Sigmoid colon (tissue), 6 donors: ENCODE measurements at regions not wholly inside any gene's neighbourhood (a gene's known extent, or its start where the extent isn't known, plus 50 kb on each side); places are given as distances from the start of the nearest gene placed in this dataset.

Experiments used
- DNase-seq: peaks from one replicate; pipeline ENCODE4 v3.0.0-alpha.2; 2019
- H3K27ac ChIP-seq, 4 donors: fragments of 200-600 bp; sonication (generic); one replicate each; pipeline ENCODE4 v1.5.1; 2016 to 2019; ENCODE audit warnings: mild to moderate bottlenecking in 1 of 4
- H3K27me3 ChIP-seq, 3 donors: fragments of 200-600 bp; sonication (generic); one replicate each; pipeline ENCODE4 v1.5.1; 2019; ENCODE audit warnings: mild to moderate bottlenecking in 1 of 3
- H3K36me3 ChIP-seq, 4 donors: fragments of 200-600 bp; sonication (generic); one replicate each; pipeline ENCODE4 v1.5.1; 2016 to 2019
- H3K4me1 ChIP-seq, 4 donors: fragments of 200-600 bp; sonication (generic); one replicate each; pipeline ENCODE4 v1.5.1; 2017 to 2019
- H3K4me3 ChIP-seq, 4 donors: fragments of 200-600 bp; sonication (generic); one replicate each; pipeline ENCODE4 v1.5.1; 2017 to 2019; ENCODE audit warnings: mild to moderate bottlenecking in 2 of 4, moderate library complexity in 1 of 4
- H3K9me3 ChIP-seq, 4 donors: fragments of 200-600 bp in 3 of 4; sonication (generic) in 3 of 4; one replicate each; pipeline versions ENCODE4 v1.5.1 to v1.6.1; 2013 to 2019
- EP300 ChIP-seq, 4 donors: sonication (generic); formaldehyde crosslinking; IDR thresholded peaks; one replicate each; pipeline ENCODE4 v1.6.1; 2017; ENCODE audit warnings: antibody characterized with exemption in 4 of 4
- POLR2A ChIP-seq, 2 donors: fragments of 450-650 bp; IDR thresholded peaks; one replicate each; pipeline ENCODE4 v1.6.1; 2016; ENCODE audit warnings: antibody characterized with exemption in 2 of 2, mild to moderate bottlenecking in 2 of 2, moderate library complexity in 2 of 2
- POLR2AphosphoS5 ChIP-seq, 4 donors: sonication (generic); formaldehyde crosslinking; IDR thresholded peaks; one replicate each; pipeline ENCODE4 v1.6.1; 2017; ENCODE audit warnings: antibody characterized with exemption in 4 of 4
- WGBS, 2 donors: extraction: QIAGEN DNeasy Blood & Tissue Kit; methylation state at CpG; one replicate each; pipeline ENCODE4 v1.1.7; 2013; 5-methylcytosine and 5-hydroxymethylcytosine counted together
- intact Hi-C: fragments of 100-400 bp; cut with DNase I; formaldehyde crosslinking; loops from one replicate; pipeline ENCODE4 v1.15.1; 2023
- TF ChIP-seq, protein P1 (sequence below), 4 experiments: fragments of 450-650 bp in 3 of 4; fragments of 200-600 bp in 1 of 4; IDR thresholded peaks; one replicate each; pipeline ENCODE4 v1.5.1; 2016 to 2019; ENCODE audit warnings: antibody characterized with exemption in 4 of 4, mild to moderate bottlenecking in 3 of 4, moderate library complexity in 2 of 4
- donor health status: healthy with polysubstance abuse.
- donor health status: healthy.

DNA sequence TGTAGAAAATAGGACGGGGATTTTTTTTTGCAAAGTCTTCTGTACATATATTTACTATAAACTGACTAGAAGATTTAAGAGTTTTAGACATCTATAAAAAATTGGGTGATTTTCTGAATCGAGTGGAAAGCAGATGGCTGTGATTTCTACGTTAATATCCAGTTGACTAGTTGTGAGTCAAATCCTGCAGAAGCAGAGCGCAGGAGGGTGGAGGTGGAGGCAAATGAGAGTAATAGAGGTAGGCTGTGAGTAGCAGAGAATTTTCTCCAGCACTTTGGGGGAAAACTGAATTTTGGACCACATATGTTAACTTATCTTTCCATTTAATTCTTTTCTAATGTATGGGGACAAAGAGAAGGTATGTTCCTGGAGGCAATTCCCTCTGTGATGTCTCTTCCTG, 82.1 kb upstream of the SOX3 start:
- Histone ChIP-seq H3K4me3 (no peak overlapping the region), H3K27ac (no peak overlapping the region), H3K4me1 (no peaks in the 10 kb centered on the region), H3K36me3 (no peaks in the 10 kb centered on the region), H3K9me3 (no peaks in the 10 kb centered on the region), H3K27me3 (no peaks in the 10 kb centered on the region)
- no peak for DNase-seq
- whole genome bisulfite sequencing, 2 donors, result 81 to 84% methylated on average over 4 of the region's 4 CpGs
- intact Hi-C loops, result no loop called here
- TF ChIP-seq, protein P1, sequence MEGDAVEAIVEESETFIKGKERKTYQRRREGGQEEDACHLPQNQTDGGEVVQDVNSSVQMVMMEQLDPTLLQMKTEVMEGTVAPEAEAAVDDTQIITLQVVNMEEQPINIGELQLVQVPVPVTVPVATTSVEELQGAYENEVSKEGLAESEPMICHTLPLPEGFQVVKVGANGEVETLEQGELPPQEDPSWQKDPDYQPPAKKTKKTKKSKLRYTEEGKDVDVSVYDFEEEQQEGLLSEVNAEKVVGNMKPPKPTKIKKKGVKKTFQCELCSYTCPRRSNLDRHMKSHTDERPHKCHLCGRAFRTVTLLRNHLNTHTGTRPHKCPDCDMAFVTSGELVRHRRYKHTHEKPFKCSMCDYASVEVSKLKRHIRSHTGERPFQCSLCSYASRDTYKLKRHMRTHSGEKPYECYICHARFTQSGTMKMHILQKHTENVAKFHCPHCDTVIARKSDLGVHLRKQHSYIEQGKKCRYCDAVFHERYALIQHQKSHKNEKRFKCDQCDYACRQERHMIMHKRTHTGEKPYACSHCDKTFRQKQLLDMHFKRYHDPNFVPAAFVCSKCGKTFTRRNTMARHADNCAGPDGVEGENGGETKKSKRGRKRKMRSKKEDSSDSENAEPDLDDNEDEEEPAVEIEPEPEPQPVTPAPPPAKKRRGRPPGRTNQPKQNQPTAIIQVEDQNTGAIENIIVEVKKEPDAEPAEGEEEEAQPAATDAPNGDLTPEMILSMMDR (IDR thresholded peaks at IDR 0.05), result no peak
- no peak for TF ChIP-seq POLR2AphosphoS5 (IDR thresholded peaks at IDR 0.05)
- no peak for TF ChIP-seq POLR2A (IDR thresholded peaks at IDR 0.05)
- TF ChIP-seq EP300 (IDR thresholded peaks at IDR 0.05), result no peak

DNA sequence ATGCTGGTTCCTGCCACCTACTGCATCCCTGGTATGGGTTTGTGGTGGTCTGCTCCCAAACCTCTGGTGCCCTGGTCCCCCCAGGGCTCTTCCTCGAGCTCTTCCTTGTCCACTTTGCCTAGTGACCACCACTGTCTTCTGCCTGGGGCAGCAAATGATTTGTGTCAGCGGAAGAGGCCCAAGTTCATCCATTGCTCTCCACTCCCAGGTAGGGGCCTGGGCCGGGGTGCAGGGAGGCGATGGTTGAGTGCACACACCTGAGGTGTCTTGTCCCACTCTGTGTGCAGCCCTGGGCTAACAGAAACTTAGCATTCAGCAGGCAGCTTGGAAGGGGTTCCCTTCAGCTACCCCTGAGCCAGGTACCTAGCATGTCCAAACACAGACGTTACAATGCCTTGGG, 75.6 kb upstream of the SOX3 start:
- WGBS, 2 donors, result 54 to 63% methylated on average over 5 of the region's 5 CpGs
- Histone ChIP-seq H3K4me3 (no peak overlapping the region), H3K9me3 (no peaks in the 10 kb centered on the region), H3K27ac (no peak overlapping the region), H3K4me1 (no peaks in the 10 kb centered on the region), H3K36me3 (no peaks in the 10 kb centered on the region), H3K27me3 (no peaks in the 10 kb centered on the region)
- DNase-seq, result no peak
- TF ChIP-seq, protein P1 (IDR thresholded peaks at IDR 0.05), result no peak
- TF ChIP-seq EP300 (IDR thresholded peaks at IDR 0.05) (no peak), POLR2AphosphoS5 (IDR thresholded peaks at IDR 0.05) (no peak), POLR2A (IDR thresholded peaks at IDR 0.05) (no peak)
- intact Hi-C loops, result no loop called here

DNA sequence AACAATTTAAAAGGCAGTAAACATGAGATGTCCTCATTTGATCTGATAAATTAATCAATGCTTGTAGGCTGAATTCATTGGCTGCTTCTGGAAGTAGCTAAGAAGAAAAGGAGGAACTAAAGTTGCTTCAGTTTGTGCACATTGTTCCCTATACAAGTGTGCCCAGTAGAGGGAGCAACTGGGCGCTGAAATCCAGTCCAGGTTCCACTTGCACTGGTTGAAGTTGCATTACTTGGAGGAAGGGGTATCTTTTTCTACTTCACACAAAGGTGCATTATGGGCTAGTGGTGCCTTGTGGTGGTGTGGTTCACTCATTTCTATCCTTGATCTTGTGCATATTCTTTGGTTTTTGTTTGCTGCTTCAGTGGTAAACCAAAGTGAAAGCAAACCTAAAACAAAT, 67.9 kb upstream of the SOX3 start:
- Histone ChIP-seq H3K27me3 (no peaks in the 10 kb centered on the region), H3K9me3 (no peaks in the 10 kb centered on the region), H3K27ac (no peak overlapping the region), H3K4me3 (no peak overlapping the region), H3K4me1 (no peaks in the 10 kb centered on the region), H3K36me3 (no peaks in the 10 kb centered on the region)
- TF ChIP-seq, protein P1 (IDR thresholded peaks at IDR 0.05), result peak in 1 of 4 experiments; percentile 12
- no peak for TF ChIP-seq POLR2A (IDR thresholded peaks at IDR 0.05)
- intact Hi-C loops, result no loop called here
- 3 to 6% methylated on average over 1 of the region's 1 CpG for WGBS, 2 donors
- DNase-seq, result no peak

DNA sequence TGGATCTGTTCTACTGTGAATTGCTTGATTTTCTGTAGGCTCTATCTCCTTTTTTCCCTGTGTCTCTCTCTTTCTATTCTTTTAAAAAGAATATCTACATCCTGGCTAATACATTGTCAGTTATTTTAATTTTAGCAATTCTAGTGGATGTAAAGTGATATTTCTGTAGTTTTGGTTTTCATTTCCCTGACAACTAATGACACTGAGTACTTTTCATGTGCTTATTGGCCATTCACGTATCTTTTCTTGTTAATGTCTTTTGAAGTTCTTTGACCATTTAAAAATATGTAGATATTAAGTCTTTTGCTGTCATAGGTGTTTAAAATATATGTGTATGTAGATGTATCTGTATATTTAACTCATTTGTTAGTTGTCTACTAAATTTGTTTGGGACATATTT, 59.0 kb upstream of the SOX3 start:
- no peaks in the 10 kb centered on the region for H3K27me3 ChIP-seq
- no peak for TF ChIP-seq EP300 (IDR thresholded peaks at IDR 0.05)
- TF ChIP-seq, protein P1 (IDR thresholded peaks at IDR 0.05), result no peak
- no peak for TF ChIP-seq POLR2A (IDR thresholded peaks at IDR 0.05)
- TF ChIP-seq POLR2AphosphoS5 (IDR thresholded peaks at IDR 0.05), result no peak
- H3K9me3 ChIP-seq, result no peaks in the 10 kb centered on the region
- WGBS, 2 donors, result 66 to 85% methylated on average over 1 of the region's 1 CpG
- no peak overlapping the region for H3K27ac ChIP-seq
- intact Hi-C loops, result no loop called here
- H3K36me3 ChIP-seq, result no peaks in the 10 kb centered on the region
- DNase-seq, result no peak
- no peaks in the 10 kb centered on the region for H3K4me1 ChIP-seq
- H3K4me3 ChIP-seq, result no peak overlapping the region
